Vagina (tissue), 2 donors: ENCODE measurements at regions not wholly inside any gene's neighbourhood (a gene's known extent, or its start where the extent isn't known, plus 50 kb on each side); places are given as distances from the start of the nearest gene placed in this dataset.

Source experiments
- DNase-seq, 2 donors: peaks; one replicate each; pipeline ENCODE4 v3.0.0-alpha.2; 2017; ENCODE audit errors: extremely low spot score in 2 of 2
- H3K27ac ChIP-seq: fragments of 200-600 bp; sonication (generic); one replicate; pipeline ENCODE4 v1.5.1; 2019
- H3K27me3 ChIP-seq: fragments of 200-600 bp; sonication (generic); one replicate; pipeline ENCODE4 v1.5.1; 2019
- H3K36me3 ChIP-seq, 2 donors: fragments of 200-600 bp; sonication (generic); one replicate each; pipeline ENCODE4 v1.5.1; 2017 to 2019
- H3K4me1 ChIP-seq: fragments of 200-600 bp; sonication (generic); one replicate; pipeline ENCODE4 v1.5.1; 2019
- H3K4me3 ChIP-seq, 2 donors: fragments of 200-600 bp; sonication (generic); 1 replicate in 1 of 2; 2 replicates in 1 of 2; pipeline ENCODE4 v1.5.1; 2016 to 2019
- H3K9me3 ChIP-seq: fragments of 200-600 bp; sonication (generic); one replicate; pipeline ENCODE4 v1.5.1; 2019
- CTCF ChIP-seq, 3 experiments: fragments of 450-650 bp in 2 of 3; fragments of 200-600 bp in 1 of 3; sonication (generic) in 1 of 3; IDR thresholded peaks; one replicate each; pipeline ENCODE4 v1.5.1; 2017 to 2019; ENCODE audit warnings: antibody characterized with exemption in 3 of 3, mild to moderate bottlenecking in 2 of 3, moderate library complexity in 2 of 3
- POLR2A ChIP-seq, 2 donors: fragments of 450-650 bp; IDR thresholded peaks; one replicate each; pipeline ENCODE4 v1.6.1; 2017; ENCODE audit warnings: antibody characterized with exemption in 2 of 2, mild to moderate bottlenecking in 2 of 2, moderate library complexity in 2 of 2
- POLR2AphosphoS5 ChIP-seq, 2 donors: sonication (generic); formaldehyde crosslinking; IDR thresholded peaks; one replicate each; pipeline ENCODE4 v1.9.0; 2017; ENCODE audit warnings: antibody characterized with exemption in 2 of 2, mild to moderate bottlenecking in 2 of 2, low read depth in 1 of 2; ENCODE audit not compliant: insufficient read depth in 1 of 2
- intact Hi-C: fragments of 100-400 bp; cut with DNase I; formaldehyde crosslinking; loops from one replicate; pipeline ENCODE4 v1.15.1; 2023

DNA sequence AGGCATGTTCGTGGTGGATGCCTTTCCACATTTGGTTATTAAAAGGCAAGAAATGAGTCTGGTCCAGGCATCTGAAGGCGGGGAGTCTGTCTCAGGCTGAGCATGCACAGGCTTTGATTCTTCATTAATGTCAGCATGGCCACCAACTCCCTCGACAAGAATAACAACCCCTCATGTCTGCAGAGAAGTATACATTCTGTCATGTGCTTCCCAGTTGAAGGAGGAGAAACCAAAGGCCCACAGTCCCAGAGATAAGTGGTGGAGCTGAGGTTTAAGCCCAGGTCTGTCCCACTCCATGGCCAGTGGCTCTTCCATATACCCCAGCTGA, 61.6 kb upstream of the LAPTM5 start:
- TF ChIP-seq POLR2A (IDR thresholded peaks at IDR 0.05), result no peak
- TF ChIP-seq POLR2AphosphoS5 (IDR thresholded peaks at IDR 0.05; ENCODE audit: insufficient read depth in 1 of 2, low read depth in 1 of 2), result no peak
- no peak for TF ChIP-seq CTCF (IDR thresholded peaks at IDR 0.05)
- Histone ChIP-seq H3K4me1 (peaks cover 22% of the 10 kb centered on the region), H3K36me3 (no peaks in the 10 kb centered on the region), H3K27me3 (no peaks in the 10 kb centered on the region), H3K9me3 (no peaks in the 10 kb centered on the region), H3K27ac (no peak overlapping the region), H3K4me3 (no peak overlapping the region)
- intact Hi-C loops, result no loop called here
- no peak for DNase-seq

DNA sequence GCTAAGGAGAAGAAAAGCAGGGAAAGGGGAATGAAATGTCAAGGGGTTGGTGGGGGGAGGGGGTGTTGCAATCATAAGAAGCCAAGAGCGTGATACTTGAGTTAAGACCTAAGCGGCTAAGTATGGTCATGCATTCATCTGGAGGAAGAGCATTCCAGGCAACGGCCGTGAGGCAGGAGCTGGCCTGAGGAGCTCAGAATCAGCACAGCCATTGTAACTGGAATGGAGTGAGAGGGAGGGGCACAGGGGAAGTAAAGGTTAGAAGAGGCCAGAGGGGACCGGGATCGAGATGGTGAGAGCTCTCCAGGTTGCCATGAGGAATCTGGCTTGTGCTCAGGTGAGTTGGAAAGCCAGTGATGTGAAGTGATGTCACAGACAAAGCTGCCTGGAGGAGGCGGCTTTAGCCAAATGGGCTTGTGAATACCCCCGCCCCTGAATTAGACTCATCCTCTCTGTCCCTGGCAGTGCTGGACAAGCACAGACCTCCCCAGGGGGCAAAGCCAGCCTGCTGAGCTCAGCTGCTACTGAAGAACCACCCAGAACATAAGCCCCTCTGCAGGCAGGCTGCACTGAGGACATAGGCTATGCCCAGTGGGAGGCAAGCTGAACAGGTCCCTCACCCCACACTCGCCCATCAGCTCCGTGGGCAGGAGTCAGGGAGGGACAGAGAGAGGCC, 61.1 kb upstream of the LAPTM5 start:
- DNase-seq, result no peak
- Histone ChIP-seq H3K27ac (no peak overlapping the region), H3K9me3 (no peaks in the 10 kb centered on the region), H3K4me3 (no peak overlapping the region), H3K27me3 (no peaks in the 10 kb centered on the region), H3K4me1 (peaks cover 17% of the 10 kb centered on the region), H3K36me3 (no peaks in the 10 kb centered on the region)
- TF ChIP-seq POLR2AphosphoS5 (IDR thresholded peaks at IDR 0.05; ENCODE audit: insufficient read depth in 1 of 2, low read depth in 1 of 2) (no peak), CTCF (IDR thresholded peaks at IDR 0.05) (no peak), POLR2A (IDR thresholded peaks at IDR 0.05) (no peak)
- intact Hi-C loops, result no loop called here

DNA sequence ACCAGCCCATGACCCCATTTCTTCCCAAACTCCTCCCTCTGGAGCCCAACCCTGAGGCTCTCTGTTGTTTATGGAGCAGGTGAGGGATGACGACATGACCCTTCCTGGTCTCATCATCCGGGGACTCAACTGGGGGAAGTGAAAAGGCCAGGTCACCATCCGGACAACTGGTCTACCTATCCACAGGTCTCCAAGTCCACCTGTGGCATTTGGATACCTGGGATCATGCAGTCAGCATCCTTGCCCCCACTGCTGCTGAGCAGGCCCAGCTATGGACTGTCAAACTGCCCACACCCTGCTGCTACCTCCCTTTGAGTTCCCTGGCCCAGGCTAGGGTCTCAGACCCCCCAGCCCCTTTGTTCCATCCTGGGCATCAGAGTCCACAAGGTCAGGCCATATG, 60.0 kb upstream of the LAPTM5 start:
- no peak for DNase-seq
- Histone ChIP-seq H3K27me3 (no peaks in the 10 kb centered on the region), H3K36me3 (no peaks in the 10 kb centered on the region), H3K9me3 (no peaks in the 10 kb centered on the region), H3K27ac (no peak overlapping the region), H3K4me1 (peaks cover 8% of the 10 kb centered on the region), H3K4me3 (no peak overlapping the region)
- intact Hi-C loops, result no loop called here
- TF ChIP-seq CTCF (IDR thresholded peaks at IDR 0.05) (no peak), POLR2A (IDR thresholded peaks at IDR 0.05) (no peak), POLR2AphosphoS5 (IDR thresholded peaks at IDR 0.05; ENCODE audit: insufficient read depth in 1 of 2, low read depth in 1 of 2) (no peak)

GRCh38 chr1:30817077-30817438, 59.5 kb upstream of the LAPTM5 start:
- peaks cover 8% of the 10 kb centered on the region for H3K4me1 ChIP-seq
- H3K27me3 ChIP-seq, result no peaks in the 10 kb centered on the region
- no peak overlapping the region for H3K27ac ChIP-seq

More at GRCh38 chr1:30817077-30817438, 59.5 kb upstream of the LAPTM5 start:
- Histone ChIP-seq H3K4me3 (no peak overlapping the region), H3K36me3 (no peaks in the 10 kb centered on the region), H3K9me3 (no peaks in the 10 kb centered on the region)
- TF ChIP-seq POLR2AphosphoS5 (IDR thresholded peaks at IDR 0.05; ENCODE audit: insufficient read depth in 1 of 2, low read depth in 1 of 2), result no peak
- no peak for TF ChIP-seq POLR2A (IDR thresholded peaks at IDR 0.05)
- no peak for TF ChIP-seq CTCF (IDR thresholded peaks at IDR 0.05)
- intact Hi-C loops, result no loop called here
- no peak for DNase-seq
